Kasumi-1 (cell line): ENCODE measurements at regions not wholly inside any gene's neighbourhood (a gene's known extent, or its start where the extent isn't known, plus 50 kb on each side); places are given as distances from the start of the nearest gene placed in this dataset.
A peak's percentile ranks its signal among the peaks of the same experiment; 100 is the strongest.

Experiments used
- DNase-seq, 2 experiments: peaks; one replicate each; lab custom pipeline; 2025; lab: John Stamatoyannopoulos, UW

DNA sequence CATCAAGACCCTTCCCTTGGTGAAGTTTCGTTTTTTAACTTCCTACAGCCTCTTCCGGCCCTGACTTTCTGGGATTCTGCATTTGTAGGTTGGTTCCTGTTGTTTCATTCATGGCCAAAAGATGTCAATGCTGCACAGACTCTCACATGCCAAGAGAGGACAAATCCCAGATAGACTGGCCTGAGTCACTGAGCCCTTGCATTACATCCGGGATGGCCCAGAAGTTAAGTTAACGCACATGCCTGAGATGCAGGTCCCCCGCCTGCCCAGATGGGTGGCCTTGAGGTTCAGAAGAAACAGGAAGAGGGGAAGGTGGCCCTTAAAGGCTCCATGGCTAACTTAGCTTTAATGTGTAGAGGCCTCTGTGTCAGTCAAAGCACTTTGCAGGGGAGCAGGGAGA, 51.6 kb upstream of the SRGAP3 start:
- no peak for DNase-seq

DNA sequence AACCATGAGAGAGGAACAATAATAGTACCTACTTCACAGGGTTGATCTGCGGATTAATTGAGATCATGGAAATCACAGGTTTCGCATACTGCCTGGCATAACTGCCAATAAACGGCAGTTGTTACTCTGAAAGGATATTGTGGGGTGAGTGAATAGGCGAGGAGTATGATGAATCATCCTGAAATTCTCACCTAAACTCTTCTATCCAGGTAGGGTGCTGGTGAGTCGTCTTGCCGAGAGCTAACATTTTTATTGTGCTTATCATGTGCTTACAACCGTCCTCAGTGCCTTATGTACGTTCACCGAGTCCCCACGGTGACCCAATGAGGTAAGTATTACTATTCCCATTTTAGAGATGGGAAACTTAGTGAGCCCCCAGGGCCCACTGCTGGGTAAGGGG, 52.4 kb upstream of the SRGAP3 start:
- DNase-seq = no peak

DNA sequence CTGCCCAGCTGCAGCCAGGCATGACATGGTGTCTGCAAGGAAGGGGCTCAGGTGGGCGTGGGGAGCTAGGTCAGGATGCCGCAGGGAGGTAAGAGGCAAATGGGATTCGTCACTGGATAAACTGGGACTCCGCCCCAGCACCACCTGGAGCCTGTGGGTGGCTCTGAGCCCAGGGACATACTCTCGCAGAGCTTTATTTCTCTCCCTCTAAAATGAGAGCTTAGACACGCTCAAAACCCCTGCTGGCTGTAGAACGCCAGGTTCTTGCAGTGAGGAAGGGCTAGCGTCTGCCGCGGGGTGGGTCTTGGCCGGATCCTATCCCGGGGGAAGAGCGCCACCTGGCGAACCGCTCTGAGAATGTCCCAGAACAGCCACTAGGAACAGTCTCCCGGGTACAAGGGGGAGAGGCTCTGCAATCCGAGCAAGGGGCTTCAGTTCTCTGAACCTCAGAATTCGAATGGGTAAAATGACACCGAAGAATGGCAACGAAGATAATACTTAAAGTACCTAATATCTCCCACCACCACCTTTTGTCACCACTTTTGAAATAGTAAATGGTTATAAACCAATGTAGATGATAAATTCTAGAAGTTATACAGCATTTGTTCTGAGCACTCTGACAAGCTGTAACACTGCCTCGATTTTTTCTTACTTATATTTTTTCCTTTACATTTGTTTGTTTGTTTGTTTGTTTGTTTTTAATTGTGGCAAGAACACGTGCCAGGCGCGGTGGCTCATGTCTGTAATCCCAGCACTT, 53.2 kb upstream of the SRGAP3 start:
- peak; percentile 82 to 86 for DNase-seq

DNA sequence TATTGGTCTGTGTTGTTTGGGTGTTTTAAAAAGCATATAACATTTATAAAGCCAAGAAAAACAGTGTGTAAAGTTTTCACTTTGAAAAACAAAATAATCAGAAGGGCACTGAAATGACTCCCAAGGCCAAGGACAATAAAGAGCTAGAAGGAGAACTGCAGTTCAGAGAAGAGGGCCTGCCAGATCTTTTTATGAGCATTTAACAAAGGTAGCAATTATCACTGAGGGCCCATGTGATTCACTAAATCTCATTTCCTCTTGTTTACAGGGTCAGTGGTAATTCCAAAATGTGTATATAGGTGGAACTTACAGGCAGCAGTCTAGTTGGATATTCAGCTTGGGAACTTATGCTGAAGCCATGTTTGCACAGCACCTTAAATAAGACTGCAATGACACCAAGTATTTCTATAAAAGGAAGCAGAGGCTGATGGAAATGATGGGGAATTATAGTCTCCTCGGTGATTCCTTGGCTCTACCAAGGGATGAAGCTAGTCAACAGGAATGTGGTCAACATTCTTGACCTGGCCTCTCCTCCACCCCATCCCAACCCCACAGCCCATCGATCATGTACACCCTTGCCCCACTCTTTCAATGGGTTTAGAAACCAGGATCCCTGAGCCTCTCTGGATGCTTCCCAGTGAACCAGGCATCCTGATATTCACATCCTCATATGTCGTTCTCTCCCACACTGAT, 54.4 kb upstream of the THUMPD3 start:
- DNase-seq = no peak

DNA sequence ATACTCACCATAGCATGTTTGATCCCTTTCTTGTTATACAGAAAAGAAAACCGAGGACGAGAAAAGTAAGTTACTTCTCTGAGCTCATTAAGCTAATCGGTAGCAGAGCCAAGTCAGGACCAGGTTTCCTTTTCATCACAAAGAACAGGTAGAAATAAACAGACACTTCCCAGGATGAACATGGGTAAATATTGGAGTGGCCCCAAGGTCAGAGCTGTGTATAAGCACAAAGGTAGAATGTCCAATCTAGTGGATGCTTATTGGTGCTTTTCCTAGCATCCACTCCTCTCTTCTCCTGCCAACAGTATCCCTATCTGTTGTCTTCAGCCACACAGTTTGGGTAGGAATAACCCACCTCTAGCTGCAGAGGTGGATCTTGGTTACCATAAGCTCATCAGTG, 52.8 kb upstream of the THUMPD3 start:
- DNase-seq = no peak

DNA sequence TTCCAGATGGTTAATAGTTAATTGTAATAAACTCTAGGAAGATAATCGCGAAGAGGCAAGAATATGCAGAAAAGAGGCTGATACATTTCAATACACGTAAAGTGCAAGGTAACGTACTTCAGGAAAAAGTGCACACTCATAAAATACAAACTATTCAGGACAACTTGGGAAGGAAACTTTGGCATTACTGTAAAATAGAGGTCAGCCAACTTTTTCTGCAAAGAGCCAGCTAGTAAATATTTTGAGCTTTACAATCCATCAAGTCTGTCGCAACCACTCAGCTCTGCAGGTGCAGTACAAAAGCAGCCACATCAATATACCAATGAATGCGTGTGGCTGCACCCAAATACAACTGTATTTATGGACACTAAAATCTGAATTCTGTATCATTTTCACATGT, 51.6 kb upstream of the THUMPD3 start:
- DNase-seq = no peak
